Keratinocyte (primary cell): ENCODE measurements at regions not wholly inside any gene's neighbourhood (a gene's known extent, or its start where the extent isn't known, plus 50 kb on each side); places are given as distances from the start of the nearest gene placed in this dataset.
A peak's percentile ranks its signal among the peaks of the same experiment; 100 is the strongest.

Source experiments
- DNase-seq: peaks from one replicate; pipeline ENCODE4 v3.0.0-alpha.2; 2011; ENCODE audit warnings: low read depth, missing footprints, low spot score
- FAIRE-seq: peaks from 2 replicates; lab custom pipeline; 2011; peaks lifted over from hg19 to GRCh38; lab: Jason Lieb, UNC
- H2AFZ ChIP-seq: 2 replicates; pipeline ENCODE4 v1.6.0; 2012; ENCODE audit warnings: low read length, control low read depth, inconsistent platforms; ENCODE audit not compliant: control insufficient read depth
- H3K27ac ChIP-seq: 2 replicates; pipeline ENCODE4 v1.5.1; 2011; ENCODE audit warnings: low read length; ENCODE audit not compliant: control insufficient read depth, insufficient read depth
- H3K27me3 ChIP-seq: 3 replicates; pipeline ENCODE4 v1.6.0; 2011; ENCODE audit warnings: low read length; ENCODE audit not compliant: control insufficient read depth, insufficient read depth; ENCODE audit errors: extremely low read depth
- H3K36me3 ChIP-seq, 2 experiments: 2 replicates in 1 of 2; 3 replicates in 1 of 2; pipeline ENCODE4 v1.5.1; 2011; ENCODE audit warnings: low read length in 2 of 2, mild to moderate bottlenecking in 1 of 2; ENCODE audit not compliant: control insufficient read depth in 2 of 2, insufficient read depth in 2 of 2; ENCODE audit errors: extremely low read depth in 1 of 2
- H3K4me1 ChIP-seq: 3 replicates; pipeline ENCODE4 v1.5.1; 2011; ENCODE audit warnings: low read length; ENCODE audit not compliant: control insufficient read depth, insufficient read depth; ENCODE audit errors: extremely low read depth
- H3K4me2 ChIP-seq: 3 replicates; pipeline ENCODE4 v1.6.0; 2011; ENCODE audit warnings: low read depth, low read length; ENCODE audit not compliant: control insufficient read depth, insufficient read depth; ENCODE audit errors: extremely low read depth
- H3K4me3 ChIP-seq, 3 experiments: fragments of 200-600 bp in 1 of 3; sonication (generic) in 1 of 3; 2 replicates in 2 of 3; 3 replicates in 1 of 3; pipeline ENCODE4 v1.5.1; 2011 to 2016; ENCODE audit warnings: low read length in 3 of 3, mild to moderate bottlenecking in 3 of 3, control low read depth in 2 of 3, inconsistent platforms in 1 of 3, low read depth in 1 of 3, mixed read lengths in 1 of 3, mixed run types in 1 of 3, moderate library complexity in 1 of 3; ENCODE audit not compliant: control insufficient read depth in 2 of 3, insufficient read depth in 2 of 3; ENCODE audit errors: extremely low read depth in 1 of 3
- H3K79me2 ChIP-seq: 2 replicates; pipeline ENCODE4 v1.6.0; 2012; ENCODE audit warnings: low read length; ENCODE audit not compliant: control insufficient read depth, insufficient read depth
- H3K9ac ChIP-seq: 3 replicates; pipeline ENCODE4 v1.6.0; 2011; ENCODE audit warnings: low read length; ENCODE audit not compliant: control insufficient read depth, insufficient read depth; ENCODE audit errors: extremely low read depth
- H3K9me1 ChIP-seq: 3 replicates; pipeline ENCODE4 v1.6.0; 2011; ENCODE audit warnings: low read length; ENCODE audit not compliant: control insufficient read depth, insufficient read depth; ENCODE audit errors: extremely low read depth
- H3K9me3 ChIP-seq: 2 replicates; pipeline ENCODE4 v1.5.1; 2012; ENCODE audit warnings: low read depth, low read length; ENCODE audit not compliant: control insufficient read depth
- H4K20me1 ChIP-seq: 3 replicates; pipeline ENCODE4 v1.6.0; 2011; ENCODE audit warnings: low read length; ENCODE audit not compliant: control insufficient read depth, insufficient read depth; ENCODE audit errors: extremely low read depth
- EZH2 ChIP-seq: IDR thresholded peaks from one replicate; pipeline ENCODE4 v1.6.1; 2012; ENCODE audit warnings: inconsistent platforms, mild to moderate bottlenecking, low read length, moderate library complexity
- dilution Hi-C: fragments of 300-500 bp; cut with MboI; formaldehyde crosslinking; loops from one replicate; pipeline ENCODE4 v1.7.0; 2020; ENCODE audit warnings: low sequenced_read_pairs; ENCODE audit not compliant: extremely low pct_ligation_motif_present
- TF ChIP-seq, protein P1 (sequence below), 3 experiments: IDR thresholded peaks in 1 of 3; conservative IDR thresholded peaks in 1 of 3; optimal IDR thresholded peaks in 1 of 3; 2 replicates in 2 of 3; 3 replicates in 1 of 3; pipeline versions ENCODE3 to v1.5.1; 2011; ENCODE audit warnings: low read length in 3 of 3, mild to moderate bottlenecking in 3 of 3, moderate library complexity in 2 of 3, control low read depth in 1 of 3, inconsistent platforms in 1 of 3; ENCODE audit not compliant: insufficient read depth in 2 of 3; ENCODE audit errors: extremely low read depth in 1 of 3

DNA sequence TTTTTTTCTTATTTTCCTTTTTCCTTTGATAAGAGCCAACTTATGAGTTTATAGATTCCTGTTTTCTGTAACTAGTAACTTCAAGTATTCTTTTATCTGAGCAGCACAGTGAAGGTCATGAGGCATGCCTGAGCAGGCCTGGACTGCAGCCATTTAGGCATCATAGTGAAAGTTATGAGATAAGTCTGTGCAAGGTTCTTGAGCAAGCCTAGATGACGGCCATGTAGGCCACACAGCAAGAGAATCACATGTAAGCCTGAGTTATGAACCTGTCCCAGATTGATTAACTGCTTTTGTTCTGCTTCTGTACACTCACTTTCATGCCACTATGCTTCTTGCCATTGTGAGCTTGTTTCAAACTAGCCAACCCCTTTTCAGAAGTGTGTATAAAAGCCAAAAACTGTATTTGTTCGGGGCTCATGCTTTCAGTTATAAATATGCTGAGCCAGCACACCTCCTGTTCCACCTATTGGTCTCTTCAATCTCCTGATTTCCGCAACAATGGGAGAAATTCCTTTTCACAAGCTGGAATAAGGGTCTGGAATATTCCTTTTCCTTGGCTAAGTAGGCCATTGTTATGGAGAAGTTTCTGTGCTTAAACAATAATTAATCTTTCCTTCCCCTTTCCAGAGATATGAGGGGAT, 745.7 kb downstream of the FAM181B start:
- TF ChIP-seq, protein P1, sequence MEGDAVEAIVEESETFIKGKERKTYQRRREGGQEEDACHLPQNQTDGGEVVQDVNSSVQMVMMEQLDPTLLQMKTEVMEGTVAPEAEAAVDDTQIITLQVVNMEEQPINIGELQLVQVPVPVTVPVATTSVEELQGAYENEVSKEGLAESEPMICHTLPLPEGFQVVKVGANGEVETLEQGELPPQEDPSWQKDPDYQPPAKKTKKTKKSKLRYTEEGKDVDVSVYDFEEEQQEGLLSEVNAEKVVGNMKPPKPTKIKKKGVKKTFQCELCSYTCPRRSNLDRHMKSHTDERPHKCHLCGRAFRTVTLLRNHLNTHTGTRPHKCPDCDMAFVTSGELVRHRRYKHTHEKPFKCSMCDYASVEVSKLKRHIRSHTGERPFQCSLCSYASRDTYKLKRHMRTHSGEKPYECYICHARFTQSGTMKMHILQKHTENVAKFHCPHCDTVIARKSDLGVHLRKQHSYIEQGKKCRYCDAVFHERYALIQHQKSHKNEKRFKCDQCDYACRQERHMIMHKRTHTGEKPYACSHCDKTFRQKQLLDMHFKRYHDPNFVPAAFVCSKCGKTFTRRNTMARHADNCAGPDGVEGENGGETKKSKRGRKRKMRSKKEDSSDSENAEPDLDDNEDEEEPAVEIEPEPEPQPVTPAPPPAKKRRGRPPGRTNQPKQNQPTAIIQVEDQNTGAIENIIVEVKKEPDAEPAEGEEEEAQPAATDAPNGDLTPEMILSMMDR (optimal IDR thresholded peaks at IDR 0.05 in 1 of 3, IDR thresholded peaks at IDR 0.05 in 1 of 3, conservative IDR thresholded peaks at IDR 0.05 in 1 of 3; ENCODE audit: extremely low read depth in 1 of 3, insufficient read depth in 2 of 3, low read length in 3 of 3) = no peak
- no peak for TF ChIP-seq EZH2
- Histone ChIP-seq H3K9ac (no peak overlapping the region), H3K4me2 (no peak overlapping the region), H4K20me1 (no peaks in the 10 kb centered on the region), H3K27ac (no peak overlapping the region), H3K4me1 (no peaks in the 10 kb centered on the region), H2AFZ (no peak overlapping the region), H3K9me3 (peaks cover 2% of the 10 kb centered on the region), H3K27me3 (no peaks in the 10 kb centered on the region), H3K79me2 (no peaks in the 10 kb centered on the region), H3K9me1 (no peaks in the 10 kb centered on the region), H3K36me3 (no peaks in the 10 kb centered on the region), H3K4me3 (no peak overlapping the region)
- DNase-seq = peak; percentile 26
- FAIRE-seq = no peak
- dilution Hi-C loops = no loop called here

DNA sequence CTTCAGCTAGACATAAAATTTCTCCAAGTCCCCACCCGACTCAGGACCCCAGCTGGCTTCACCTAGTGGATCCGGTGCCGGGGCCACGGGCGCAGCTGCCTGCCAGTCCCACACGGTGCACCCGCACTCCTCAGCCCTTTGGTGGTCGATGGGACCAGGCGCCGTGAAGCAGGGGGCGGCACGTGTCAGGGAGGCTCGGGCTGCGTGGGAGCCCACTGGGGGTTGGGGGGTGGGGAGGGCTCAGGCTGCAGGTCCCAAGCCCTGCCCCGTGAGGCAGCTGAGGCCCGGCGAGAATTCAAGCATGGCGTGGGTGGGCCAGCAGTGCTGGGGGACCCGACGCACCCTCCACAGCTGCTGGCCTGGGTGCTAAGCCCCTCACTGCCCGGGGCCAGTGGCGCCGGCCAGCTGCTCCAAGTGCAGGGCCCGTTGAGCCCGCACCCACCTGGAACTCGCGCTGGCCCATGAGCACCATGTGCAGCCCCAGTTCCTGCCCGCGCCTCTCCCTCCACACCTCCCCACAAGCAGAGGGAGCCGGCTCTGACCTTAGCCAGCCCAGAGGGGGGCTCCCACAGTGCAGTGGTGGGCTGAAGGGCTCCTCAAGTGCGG, 747.0 kb downstream of the FAM181B start:
- H3K4me2 ChIP-seq = no peak overlapping the region
- no peak for DNase-seq
- TF ChIP-seq EZH2 = no peak
- TF ChIP-seq, protein P1 (optimal IDR thresholded peaks at IDR 0.05 in 1 of 3, IDR thresholded peaks at IDR 0.05 in 1 of 3, conservative IDR thresholded peaks at IDR 0.05 in 1 of 3; ENCODE audit: extremely low read depth in 1 of 3, insufficient read depth in 2 of 3, low read length in 3 of 3) = no peak
- no peaks in the 10 kb centered on the region for H4K20me1 ChIP-seq
- H3K9me1 ChIP-seq = no peaks in the 10 kb centered on the region
- no peak overlapping the region for H3K27ac ChIP-seq
- no peak for FAIRE-seq
- dilution Hi-C loops = no loop called here
- H3K4me1 ChIP-seq = no peaks in the 10 kb centered on the region
- no peak overlapping the region for H2AFZ ChIP-seq
- no peaks in the 10 kb centered on the region for H3K27me3 ChIP-seq
- no peak overlapping the region for H3K4me3 ChIP-seq
- H3K36me3 ChIP-seq = no peaks in the 10 kb centered on the region
- H3K9ac ChIP-seq = no peak overlapping the region
- H3K79me2 ChIP-seq = no peaks in the 10 kb centered on the region
- peaks cover 2% of the 10 kb centered on the region for H3K9me3 ChIP-seq
